ENCODE measurements at regions not wholly inside any gene's neighbourhood (a gene's known extent, or its start where the extent isn't known, plus 50 kb on each side); places are given as distances from the start of the nearest gene placed in this dataset.

DNA sequence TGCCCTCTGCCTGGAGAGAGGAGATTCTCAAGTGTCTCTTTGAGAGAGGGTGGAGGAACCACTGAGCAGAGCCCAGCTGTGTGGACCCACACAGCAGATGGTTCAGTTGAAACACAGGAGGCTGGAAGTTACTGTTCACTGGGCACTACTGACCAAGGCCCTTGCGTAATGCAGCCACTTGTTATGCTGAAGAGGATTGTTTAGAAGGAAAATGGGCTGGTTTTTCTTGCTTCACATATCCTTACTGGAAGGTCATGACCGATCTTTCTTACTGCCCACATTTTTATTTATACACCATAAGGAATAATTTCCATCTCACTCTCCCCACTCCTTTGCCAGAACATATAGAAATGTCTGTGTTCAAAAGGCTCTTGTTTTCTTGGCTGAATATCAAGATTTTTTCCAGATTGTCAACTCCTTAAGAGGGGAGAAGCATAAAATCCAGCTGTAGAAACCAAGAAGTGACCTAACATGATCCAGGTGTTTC is 375.1 kb upstream of the DDHD1 start:
- Mint-ChIP-seq H3K4me3 (no peak overlapping the region), H3K4me1 (no peaks in the 10 kb centered on the region), H3K9me3 (peaks cover 0 to 4% (median 0%) of the 10 kb centered on the region in 7 donors), H3K36me3 (no peaks in the 10 kb centered on the region), H3K27me3 (ENCODE audit: low read depth in 3 of 3) (peaks cover 0 to 2% (median 0%) of the 10 kb centered on the region in 3 donors), H3K27ac (no peak overlapping the region)
- no peaks in the 10 kb centered on the region for H3K79me2 ChIP-seq (ENCODE audit: insufficient read depth, low read length)
- H3K36me3 ChIP-seq (replicated peaks in 1 of 2; ENCODE audit: control insufficient read depth in 1 of 2, insufficient read depth in 2 of 2, low read length in 2 of 2): no peaks in the 10 kb centered on the region
- no peaks in the 10 kb centered on the region for H3K4me1 ChIP-seq (ENCODE audit: control insufficient read depth in 1 of 2, insufficient read depth in 2 of 2, low read length in 2 of 2)
- no peak overlapping the region for H3K4me3 ChIP-seq (replicated peaks in 1 of 3; ENCODE audit: low read depth in 2 of 3, low read length in 3 of 3)
- DNase-seq: no peak
- H3K9me3 ChIP-seq (replicated peaks in 1 of 2; ENCODE audit: control insufficient read depth in 1 of 2, insufficient read depth in 1 of 2, low read length in 2 of 2): no peaks in the 10 kb centered on the region
- no peak overlapping the region for H3K9ac ChIP-seq (ENCODE audit: insufficient read depth, low read length, poor library complexity, severe bottlenecking)
- no peak overlapping the region for H3K27ac ChIP-seq (ENCODE audit: low read depth in 1 of 2, low read length in 2 of 2)
- no CpG with 5 or more reads among the region's 2 CpGs for WGBS (ENCODE audit: insufficient coverage)
- no peak overlapping the region for H3K4me2 ChIP-seq (replicated peaks; ENCODE audit: extremely low read depth, low read length, poor library complexity, severe bottlenecking)
- no peaks in the 10 kb centered on the region for H4K20me1 ChIP-seq (ENCODE audit: insufficient read depth, low read length)
- TF ChIP-seq, protein P1, sequence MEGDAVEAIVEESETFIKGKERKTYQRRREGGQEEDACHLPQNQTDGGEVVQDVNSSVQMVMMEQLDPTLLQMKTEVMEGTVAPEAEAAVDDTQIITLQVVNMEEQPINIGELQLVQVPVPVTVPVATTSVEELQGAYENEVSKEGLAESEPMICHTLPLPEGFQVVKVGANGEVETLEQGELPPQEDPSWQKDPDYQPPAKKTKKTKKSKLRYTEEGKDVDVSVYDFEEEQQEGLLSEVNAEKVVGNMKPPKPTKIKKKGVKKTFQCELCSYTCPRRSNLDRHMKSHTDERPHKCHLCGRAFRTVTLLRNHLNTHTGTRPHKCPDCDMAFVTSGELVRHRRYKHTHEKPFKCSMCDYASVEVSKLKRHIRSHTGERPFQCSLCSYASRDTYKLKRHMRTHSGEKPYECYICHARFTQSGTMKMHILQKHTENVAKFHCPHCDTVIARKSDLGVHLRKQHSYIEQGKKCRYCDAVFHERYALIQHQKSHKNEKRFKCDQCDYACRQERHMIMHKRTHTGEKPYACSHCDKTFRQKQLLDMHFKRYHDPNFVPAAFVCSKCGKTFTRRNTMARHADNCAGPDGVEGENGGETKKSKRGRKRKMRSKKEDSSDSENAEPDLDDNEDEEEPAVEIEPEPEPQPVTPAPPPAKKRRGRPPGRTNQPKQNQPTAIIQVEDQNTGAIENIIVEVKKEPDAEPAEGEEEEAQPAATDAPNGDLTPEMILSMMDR (IDR thresholded peaks at IDR 0.05): no peak
- H3K27me3 ChIP-seq (ENCODE audit: control insufficient read depth in 2 of 2, insufficient read depth in 2 of 2, low read length in 2 of 2): no peaks in the 10 kb centered on the region
- intact Hi-C loops (cut with micrococcal nuclease): no loop called here
- no peak overlapping the region for H2AFZ ChIP-seq (ENCODE audit: insufficient read depth, low read depth, low read length, poor library complexity, severe bottlenecking)

- intact Hi-C loops (cut with micrococcal nuclease): no loop called here
- Histone ChIP-seq H3K27ac (ENCODE audit: low read depth in 1 of 2, low read length in 2 of 2) (no peak overlapping the region), H3K9ac (ENCODE audit: insufficient read depth, low read length, poor library complexity, severe bottlenecking) (no peak overlapping the region), H3K36me3 (replicated peaks in 1 of 2; ENCODE audit: control insufficient read depth in 1 of 2, insufficient read depth in 2 of 2, low read length in 2 of 2) (no peaks in the 10 kb centered on the region), H3K27me3 (ENCODE audit: control insufficient read depth in 2 of 2, insufficient read depth in 2 of 2, low read length in 2 of 2) (no peaks in the 10 kb centered on the region), H3K9me3 (replicated peaks in 1 of 2; ENCODE audit: control insufficient read depth in 1 of 2, insufficient read depth in 1 of 2, low read length in 2 of 2) (no peaks in the 10 kb centered on the region), H3K4me2 (replicated peaks; ENCODE audit: extremely low read depth, low read length, poor library complexity, severe bottlenecking) (no peak overlapping the region), H3K79me2 (ENCODE audit: insufficient read depth, low read length) (no peaks in the 10 kb centered on the region), H2AFZ (ENCODE audit: insufficient read depth, low read depth, low read length, poor library complexity, severe bottlenecking) (no peak overlapping the region), H4K20me1 (ENCODE audit: insufficient read depth, low read length) (no peaks in the 10 kb centered on the region), H3K4me3 (replicated peaks in 1 of 3; ENCODE audit: low read depth in 2 of 3, low read length in 3 of 3) (no peak overlapping the region), H3K4me1 (ENCODE audit: control insufficient read depth in 1 of 2, insufficient read depth in 2 of 2, low read length in 2 of 2) (no peaks in the 10 kb centered on the region)
- no peaks in the 10 kb centered on the region for H3K4me1 Mint-ChIP-seq
- peaks cover 0 to 4% (median 0%) of the 10 kb centered on the region in 3 donors for H3K27me3 Mint-ChIP-seq (ENCODE audit: low read depth in 3 of 3)
- no peak overlapping the region for H3K27ac Mint-ChIP-seq
- TF ChIP-seq, protein P1 (IDR thresholded peaks at IDR 0.05): no peak
- H3K36me3 Mint-ChIP-seq: no peaks in the 10 kb centered on the region
- WGBS (ENCODE audit: insufficient coverage): 86% methylated on average over 3 of the region's 3 CpGs
- peaks cover 0 to 7% (median under 1%) of the 10 kb centered on the region in 7 donors for H3K9me3 Mint-ChIP-seq
- DNase-seq: no peak
- H3K4me3 Mint-ChIP-seq: no peak overlapping the region
Observed at GRCh38 chr14:53526200-53526599, 373.1 kb upstream of the DDHD1 start.

All from CD14-positive monocyte (primary cell).